ENCODE measurements at regions not wholly inside any gene's neighbourhood (a gene's known extent, or its start where the extent isn't known, plus 50 kb on each side); places are given as distances from the start of the nearest gene placed in this dataset.

DNA sequence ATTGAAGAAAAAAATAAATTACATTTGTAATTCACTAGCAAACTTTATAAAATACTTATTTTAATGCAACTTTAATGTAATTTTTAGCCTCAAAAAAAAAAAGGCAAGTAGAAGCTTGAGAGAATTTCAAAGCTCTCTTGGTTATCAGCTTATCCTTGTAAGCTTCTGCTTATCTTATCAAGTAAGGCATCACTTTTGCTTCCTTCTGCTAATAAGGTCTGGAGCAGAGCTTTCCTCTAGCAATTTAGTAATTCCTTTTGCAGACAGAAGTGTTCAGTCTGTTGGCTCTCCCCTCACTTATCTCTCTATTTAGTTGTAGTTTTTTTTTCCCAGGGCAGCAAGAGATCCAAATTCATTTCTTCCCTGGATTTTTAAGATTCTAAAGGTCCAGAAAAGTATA, 525.0 kb downstream of the ISL1 start:
- no peak for TF ChIP-seq CTCF (IDR thresholded peaks at IDR 0.05)
- no peak for TF ChIP-seq POLR2A (IDR thresholded peaks at IDR 0.05)
